Nephron (organoid): ENCODE measurements at regions not wholly inside any gene's neighbourhood (a gene's known extent, or its start where the extent isn't known, plus 50 kb on each side); places are given as distances from the start of the nearest gene placed in this dataset.

ENCODE experiments used
- H3K27ac Mint-ChIP-seq, 3 experiments: 2 replicates each; pipeline ENCODE4 v1.8.0; 2020; ENCODE audit warnings: mixed read lengths in 3 of 3, mild to moderate bottlenecking in 2 of 3, moderate library complexity in 1 of 3
- H3K27me3 Mint-ChIP-seq: 2 replicates; pipeline ENCODE4 v1.8.0; 2021; ENCODE audit warnings: low read depth, mild to moderate bottlenecking, moderate library complexity, mixed read lengths
- H3K36me3 Mint-ChIP-seq: 2 replicates; pipeline ENCODE4 v1.8.0; 2020; ENCODE audit warnings: low read depth, mixed read lengths
- H3K4me1 Mint-ChIP-seq: 2 replicates; pipeline ENCODE4 v1.8.0; 2020; ENCODE audit warnings: mixed read lengths
- H3K4me3 Mint-ChIP-seq, 3 experiments: 2 replicates each; pipeline ENCODE4 v1.8.0; 2020; ENCODE audit warnings: mild to moderate bottlenecking in 3 of 3, mixed read lengths in 3 of 3, moderate library complexity in 2 of 3
- H3K9me3 Mint-ChIP-seq: 2 replicates; pipeline ENCODE4 v1.8.0; 2020; ENCODE audit warnings: mixed read lengths
- CTCF ChIP-seq, 3 experiments: fragments of 200-600 bp; sonication (generic); IDR thresholded peaks; one replicate each; pipeline ENCODE4 v1.5.0; 2021; ENCODE audit warnings: antibody characterized with exemption in 3 of 3; ENCODE audit not compliant: unreplicated experiment in 3 of 3

- Mint-ChIP-seq H3K36me3 (no peaks in the 10 kb centered on the region), H3K4me3 (no peak overlapping the region), H3K27me3 (no peaks in the 10 kb centered on the region), H3K9me3 (peaks cover 3% of the 10 kb centered on the region), H3K4me1 (no peaks in the 10 kb centered on the region), H3K27ac (no peak overlapping the region)
- TF ChIP-seq CTCF (IDR thresholded peaks at IDR 0.05; ENCODE audit: unreplicated experiment in 3 of 3) = no peak
Observed at GRCh38 chr7:25060487-25061055, 64.5 kb downstream of the CYCS start.

GRCh38 chr7:25059576-25059975 lies 65.5 kb downstream of the CYCS start:
- Mint-ChIP-seq H3K4me1 (no peaks in the 10 kb centered on the region), H3K27me3 (no peaks in the 10 kb centered on the region), H3K27ac (no peak overlapping the region), H3K36me3 (no peaks in the 10 kb centered on the region), H3K4me3 (no peak overlapping the region), H3K9me3 (peaks cover 3% of the 10 kb centered on the region)
- no peak for TF ChIP-seq CTCF (IDR thresholded peaks at IDR 0.05; ENCODE audit: unreplicated experiment in 3 of 3)

GRCh38 chr7:25056368-25056767 lies 68.7 kb downstream of the CYCS start:
- no peak for TF ChIP-seq CTCF (IDR thresholded peaks at IDR 0.05; ENCODE audit: unreplicated experiment in 3 of 3)
- H3K27me3 Mint-ChIP-seq = no peaks in the 10 kb centered on the region
- H3K36me3 Mint-ChIP-seq = no peaks in the 10 kb centered on the region
- no peaks in the 10 kb centered on the region for H3K4me1 Mint-ChIP-seq
- no peak overlapping the region for H3K4me3 Mint-ChIP-seq
- H3K9me3 Mint-ChIP-seq = no peaks in the 10 kb centered on the region
- H3K27ac Mint-ChIP-seq = no peak overlapping the region

- Mint-ChIP-seq H3K36me3 (no peaks in the 10 kb centered on the region), H3K27ac (no peak overlapping the region), H3K27me3 (no peaks in the 10 kb centered on the region), H3K4me3 (no peak overlapping the region), H3K9me3 (no peaks in the 10 kb centered on the region), H3K4me1 (no peaks in the 10 kb centered on the region)
- no peak for TF ChIP-seq CTCF (IDR thresholded peaks at IDR 0.05; ENCODE audit: unreplicated experiment in 3 of 3)
Observed at GRCh38 chr7:25055520-25056220, 69.4 kb downstream of the CYCS start.

- Mint-ChIP-seq H3K27ac (no peak overlapping the region), H3K36me3 (no peaks in the 10 kb centered on the region), H3K27me3 (no peaks in the 10 kb centered on the region), H3K4me1 (no peaks in the 10 kb centered on the region), H3K9me3 (no peaks in the 10 kb centered on the region), H3K4me3 (no peak overlapping the region)
- TF ChIP-seq CTCF (IDR thresholded peaks at IDR 0.05; ENCODE audit: unreplicated experiment in 3 of 3) = no peak
Observed at GRCh38 chr7:25054819-25055519, 70.1 kb downstream of the CYCS start.
